BJ (cell line): ENCODE measurements at regions not wholly inside any gene's neighbourhood (a gene's known extent, or its start where the extent isn't known, plus 50 kb on each side); places are given as distances from the start of the nearest gene placed in this dataset.

ENCODE experiments used
- CTCF ChIA-PET: fragments of 350-600 bp; formaldehyde crosslinking; extraction: SDS; loops from one replicate; lab custom pipeline; 2021; ENCODE audit warnings: antibody characterized with exemption, inconsistent platforms; lab: Yijun Ruan, JAX
- POLR2A ChIA-PET: fragments of 300-600 bp; sonication (Branson Sonifier 250); formaldehyde crosslinking; extraction: SDS; loops from one replicate; lab custom pipeline; 2021; ENCODE audit warnings: antibody characterized with exemption; lab: Charles Lee
- DNase-seq: peaks from one replicate; pipeline ENCODE4 v3.0.0-alpha.2; 2011; ENCODE audit warnings: low read depth
- H3K27me3 ChIP-seq: 2 replicates; pipeline ENCODE4 v1.6.0; 2011; ENCODE audit warnings: low read length; ENCODE audit not compliant: control insufficient read depth, insufficient read depth
- H3K36me3 ChIP-seq: 2 replicates; pipeline ENCODE4 v1.5.1; 2011; ENCODE audit warnings: low read length; ENCODE audit not compliant: control insufficient read depth, insufficient read depth
- H3K4me3 ChIP-seq: 2 replicates; pipeline ENCODE4 v1.5.1; 2011; ENCODE audit warnings: low read depth, mild to moderate bottlenecking, control low read depth, low read length
- TF ChIP-seq, protein P1 (sequence below): IDR thresholded peaks from 2 replicates; pipeline ENCODE4 v1.5.1; 2011; ENCODE audit warnings: low read depth, mild to moderate bottlenecking, control low read depth, inconsistent platforms, low read length, moderate library complexity; ENCODE audit not compliant: insufficient read depth

DNA sequence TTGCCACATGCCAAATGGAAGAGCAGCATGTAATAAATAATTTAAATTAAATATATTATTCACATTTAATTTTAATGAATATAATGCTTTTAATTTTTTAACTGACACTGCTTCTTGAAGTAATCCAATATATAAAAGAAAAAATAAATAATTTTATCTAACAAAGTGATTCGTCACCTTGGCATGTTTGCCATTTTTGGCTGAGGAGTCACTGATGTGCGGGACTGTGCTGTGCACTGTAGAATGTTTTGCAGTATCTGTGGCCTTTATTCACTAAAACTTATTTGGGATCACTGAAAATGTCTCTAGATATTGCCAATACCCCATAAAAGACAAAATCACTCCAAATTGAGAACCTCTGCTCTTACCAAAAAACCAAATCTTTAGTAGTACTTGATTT is 807.8 kb downstream of the BRINP3 start:
- no peak overlapping the region for H3K4me3 ChIP-seq
- DNase-seq: no peak
- POLR2A ChIA-PET: no interaction called here
- CTCF ChIA-PET: no interaction called here
- no peaks in the 10 kb centered on the region for H3K36me3 ChIP-seq
- H3K27me3 ChIP-seq: no peaks in the 10 kb centered on the region
- TF ChIP-seq, protein P1, sequence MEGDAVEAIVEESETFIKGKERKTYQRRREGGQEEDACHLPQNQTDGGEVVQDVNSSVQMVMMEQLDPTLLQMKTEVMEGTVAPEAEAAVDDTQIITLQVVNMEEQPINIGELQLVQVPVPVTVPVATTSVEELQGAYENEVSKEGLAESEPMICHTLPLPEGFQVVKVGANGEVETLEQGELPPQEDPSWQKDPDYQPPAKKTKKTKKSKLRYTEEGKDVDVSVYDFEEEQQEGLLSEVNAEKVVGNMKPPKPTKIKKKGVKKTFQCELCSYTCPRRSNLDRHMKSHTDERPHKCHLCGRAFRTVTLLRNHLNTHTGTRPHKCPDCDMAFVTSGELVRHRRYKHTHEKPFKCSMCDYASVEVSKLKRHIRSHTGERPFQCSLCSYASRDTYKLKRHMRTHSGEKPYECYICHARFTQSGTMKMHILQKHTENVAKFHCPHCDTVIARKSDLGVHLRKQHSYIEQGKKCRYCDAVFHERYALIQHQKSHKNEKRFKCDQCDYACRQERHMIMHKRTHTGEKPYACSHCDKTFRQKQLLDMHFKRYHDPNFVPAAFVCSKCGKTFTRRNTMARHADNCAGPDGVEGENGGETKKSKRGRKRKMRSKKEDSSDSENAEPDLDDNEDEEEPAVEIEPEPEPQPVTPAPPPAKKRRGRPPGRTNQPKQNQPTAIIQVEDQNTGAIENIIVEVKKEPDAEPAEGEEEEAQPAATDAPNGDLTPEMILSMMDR: no peak

DNA sequence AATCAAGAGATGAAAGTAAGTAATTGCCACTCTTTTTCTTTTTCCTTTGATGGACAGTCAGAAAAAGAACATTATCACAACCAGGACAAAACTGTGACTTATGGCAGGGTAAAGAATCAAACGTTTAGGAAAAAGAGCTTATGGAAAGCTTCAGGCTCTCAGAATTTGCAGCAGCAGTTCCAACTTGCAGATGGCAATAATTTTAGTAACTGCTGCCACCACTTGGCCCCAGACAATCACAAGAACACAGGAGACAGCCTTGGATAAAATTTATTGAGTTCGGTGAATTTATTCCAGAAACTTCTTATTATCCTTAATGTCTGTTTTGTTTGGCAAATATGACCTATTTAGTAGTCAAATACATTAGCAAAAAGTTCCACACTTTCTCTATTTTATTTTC is 804.4 kb downstream of the BRINP3 start:
- Histone ChIP-seq H3K36me3 (no peaks in the 10 kb centered on the region), H3K4me3 (no peak overlapping the region), H3K27me3 (no peaks in the 10 kb centered on the region)
- no peak for DNase-seq
- ChIA-PET CTCF (no interaction called here), POLR2A (no interaction called here)
- TF ChIP-seq, protein P1: no peak

DNA sequence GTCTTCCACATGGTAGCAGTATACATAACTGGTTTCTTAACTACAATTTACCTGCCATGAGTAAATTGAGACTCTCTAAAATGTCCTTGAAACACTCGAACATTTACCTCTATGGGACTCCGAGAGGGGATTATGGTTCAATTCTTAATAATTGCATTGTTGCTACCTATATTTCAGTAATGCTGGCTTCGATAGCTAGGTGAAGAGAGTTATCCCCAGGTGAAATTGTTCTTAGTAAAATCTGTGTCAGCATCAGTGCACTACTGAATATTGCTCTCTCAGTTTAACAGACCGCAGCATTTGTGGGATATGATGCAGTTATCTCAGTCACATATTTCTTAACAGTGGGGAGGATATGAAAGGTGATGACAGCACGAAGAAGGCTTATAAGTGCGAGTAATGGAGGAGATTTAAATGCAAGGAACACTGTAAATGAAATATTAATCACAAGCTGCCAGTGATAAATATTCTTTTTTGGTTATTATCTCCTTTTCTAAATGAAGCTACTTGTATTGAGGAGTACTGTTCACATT is 801.9 kb downstream of the BRINP3 start:
- Histone ChIP-seq H3K4me3 (no peak overlapping the region), H3K27me3 (no peaks in the 10 kb centered on the region), H3K36me3 (no peaks in the 10 kb centered on the region)
- ChIA-PET POLR2A (no interaction called here), CTCF (interaction anchor here (0.8 to 0.9 kb wide), 2 partner anchors 9 to 117 kb away, joined by 3 to 5 read pairs; no protein-coding TSS in a partner anchor)
- TF ChIP-seq, protein P1: no peak
- DNase-seq: no peak

DNA sequence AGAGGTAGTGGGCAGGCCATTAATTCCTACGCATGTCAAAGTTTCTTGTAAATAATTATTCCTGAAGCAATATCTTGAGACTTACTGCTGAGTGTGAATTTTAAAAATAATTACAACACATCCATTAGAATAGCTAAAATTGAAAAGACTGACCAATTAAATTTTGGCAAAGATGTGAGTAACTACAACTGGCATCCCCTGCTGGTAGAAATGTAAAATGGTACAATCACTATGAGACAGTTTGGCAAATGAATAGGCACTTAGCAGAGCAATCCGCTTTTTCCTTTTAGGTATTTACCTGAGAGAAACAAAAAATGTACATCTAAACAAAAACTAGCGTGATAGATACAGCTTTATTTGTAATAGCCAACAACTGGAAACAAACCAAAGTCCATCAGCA is 798.9 kb downstream of the BRINP3 start:
- CTCF ChIA-PET: no interaction called here

DNA sequence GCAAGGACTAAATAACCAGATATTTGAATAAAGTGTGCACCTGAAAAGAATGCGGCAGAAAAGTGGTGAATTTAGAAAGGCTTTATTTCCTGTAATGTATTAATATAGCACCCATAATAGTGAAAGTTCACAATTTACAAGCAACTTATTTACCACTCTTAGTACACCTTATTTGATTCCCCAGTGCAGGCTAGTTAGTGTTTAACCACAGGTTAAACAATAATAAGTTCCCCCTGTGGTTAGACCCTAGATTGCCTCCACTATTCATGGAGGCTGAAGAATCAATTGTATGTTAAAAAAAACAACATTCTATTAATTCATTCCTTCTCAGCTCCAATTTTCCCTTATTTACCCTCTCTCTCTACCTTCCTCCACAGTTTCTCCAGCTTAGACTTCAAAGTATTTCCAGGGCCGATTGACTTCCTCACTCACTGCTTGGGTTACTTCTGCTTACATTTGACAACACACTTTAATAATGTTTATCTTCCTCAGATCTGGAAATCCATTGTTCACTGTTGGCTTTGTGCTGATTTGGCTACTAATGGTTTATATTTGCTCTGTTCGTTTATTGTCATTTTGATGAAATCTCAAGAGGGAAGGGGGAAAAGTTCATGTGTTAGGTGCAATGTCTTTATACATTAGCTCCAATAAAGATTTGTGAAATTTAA is 796.3 kb downstream of the BRINP3 start:
- ChIA-PET CTCF (interaction anchor here (0.6 kb wide), 1 partner anchor 1792 kb away, joined by 3 read pairs; no protein-coding TSS in a partner anchor), POLR2A (no interaction called here)
- TF ChIP-seq, protein P1: no peak
- H3K27me3 ChIP-seq: no peaks in the 10 kb centered on the region
- no peak overlapping the region for H3K4me3 ChIP-seq
- no peak for DNase-seq
- H3K36me3 ChIP-seq: no peaks in the 10 kb centered on the region

More for the DNA sequence above, 798.9 kb downstream of the BRINP3 start:
- TF ChIP-seq, protein P1: no peak
- DNase-seq: no peak
- Histone ChIP-seq H3K4me3 (no peak overlapping the region), H3K36me3 (no peaks in the 10 kb centered on the region), H3K27me3 (no peaks in the 10 kb centered on the region)
- POLR2A ChIA-PET: no interaction called here
